ENCODE measurements at regions not wholly inside any gene's neighbourhood (a gene's known extent, or its start where the extent isn't known, plus 50 kb on each side); places are given as distances from the start of the nearest gene placed in this dataset.
A peak's percentile ranks its signal among the peaks of the same experiment; 100 is the strongest.

- DNase-seq: no peak
Observed at GRCh38 chr11:112403432-112403831, 142.8 kb upstream of the PLET1 start.

- DNase-seq: no peak
Observed at GRCh38 chr11:112404112-112404511, 143.5 kb upstream of the PLET1 start.

GRCh38 chr11:112408517-112408916 lies 147.9 kb upstream of the PLET1 start:
- no peak for DNase-seq

- DNase-seq: no peak
Observed at GRCh38 chr11:112410325-112410724, 149.7 kb upstream of the PLET1 start.

GRCh38 chr11:112412383-112412782 lies 151.7 kb upstream of the PLET1 start:
- DNase-seq: no peak

- DNase-seq: no peak
Observed at GRCh38 chr11:112417339-112417738, 156.7 kb upstream of the PLET1 start.

GRCh38 chr11:112418438-112418837 lies 157.8 kb upstream of the PLET1 start:
- DNase-seq: no peak

GRCh38 chr11:112421879-112422278 lies 161.2 kb upstream of the PLET1 start:
- no peak for DNase-seq

GRCh38 chr11:112425121-112425520 lies 164.5 kb upstream of the PLET1 start:
- no peak for DNase-seq

GRCh38 chr11:112437096-112437495 lies 176.4 kb upstream of the PLET1 start:
- no peak for DNase-seq

- DNase-seq: no peak
Observed at GRCh38 chr11:112439614-112440013, 179.0 kb upstream of the PLET1 start.

- DNase-seq: peak in 1 of 2 donors; percentile 31
Observed at GRCh38 chr11:112440518-112440917, 179.9 kb upstream of the PLET1 start.

GRCh38 chr11:112448168-112448567 lies 187.5 kb upstream of the PLET1 start:
- no peak for DNase-seq

GRCh38 chr11:112448806-112449205 lies 188.1 kb upstream of the PLET1 start:
- no peak for DNase-seq

GRCh38 chr11:112451250-112451649 lies 190.6 kb upstream of the PLET1 start:
- no peak for DNase-seq

- DNase-seq: peak; percentile 26 to 43
Observed at GRCh38 chr11:112453601-112454577, 193.2 kb upstream of the PLET1 start.

GRCh38 chr11:112454841-112455240 lies 194.2 kb upstream of the PLET1 start:
- DNase-seq: no peak

GRCh38 chr11:112455791-112456190 lies 195.1 kb upstream of the PLET1 start:
- no peak for DNase-seq

GRCh38 chr11:112457532-112457931 lies 196.9 kb upstream of the PLET1 start:
- no peak for DNase-seq

GRCh38 chr11:112459001-112459400 lies 198.3 kb upstream of the PLET1 start:
- DNase-seq: no peak

- DNase-seq: no peak
Observed at GRCh38 chr11:112460141-112460540, 199.5 kb upstream of the PLET1 start.

GRCh38 chr11:112464949-112465348 lies 204.3 kb upstream of the PLET1 start:
- no peak for DNase-seq

GRCh38 chr11:112465433-112466024 lies 204.9 kb upstream of the PLET1 start:
- no peak for DNase-seq

GRCh38 chr11:112467721-112468120 lies 207.1 kb upstream of the PLET1 start:
- no peak for DNase-seq
